ENCODE measurements at regions not wholly inside any gene's neighbourhood (a gene's known extent, or its start where the extent isn't known, plus 50 kb on each side); places are given as distances from the start of the nearest gene placed in this dataset.

DNA sequence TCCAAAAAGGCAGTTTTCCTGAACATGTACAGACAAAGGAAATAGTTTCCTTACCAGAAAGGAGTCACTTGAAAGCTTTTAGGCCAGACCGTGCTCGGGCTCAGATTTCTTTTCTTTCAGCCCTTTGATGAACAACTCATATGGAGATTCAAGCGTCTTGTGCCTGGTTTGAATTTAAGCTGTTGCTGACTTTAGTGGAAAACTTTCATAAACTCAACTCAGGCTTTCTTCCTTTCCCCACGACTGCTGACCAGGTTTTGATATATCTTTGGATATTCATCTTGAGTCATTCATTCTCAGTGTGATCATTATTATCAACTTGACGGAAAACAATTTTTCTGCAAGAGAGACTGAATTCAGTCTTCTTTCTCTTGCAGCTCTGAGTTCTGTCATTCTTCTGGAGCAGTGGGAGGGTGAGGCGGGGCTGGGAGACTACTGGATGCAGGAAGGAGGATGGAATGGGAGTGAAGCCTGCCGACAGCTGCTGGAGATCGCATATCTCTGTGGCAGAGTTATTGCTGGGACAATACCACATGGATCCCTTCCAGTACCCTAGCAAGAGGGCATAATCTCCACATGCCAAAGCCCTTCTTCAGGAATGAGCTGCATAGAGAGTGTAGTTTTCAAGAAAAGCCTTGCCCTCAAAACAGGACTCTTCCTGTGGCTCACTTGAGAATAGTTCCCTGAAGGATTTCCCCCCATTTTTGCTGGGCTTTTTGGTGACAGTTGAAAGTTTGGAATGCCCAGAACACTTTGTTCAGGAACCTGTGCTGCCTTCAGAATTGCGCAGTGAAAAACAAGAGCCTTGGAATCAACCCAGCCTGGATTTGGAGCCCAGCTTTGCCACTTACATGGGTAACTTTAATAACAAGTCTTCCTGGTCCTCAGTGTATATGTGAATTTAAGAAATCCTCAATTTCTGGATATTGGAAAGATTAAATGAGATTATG lies 364.4 kb downstream of the ZNF521 start:
- peaks cover 57% of the 10 kb centered on the region for H3K4me1 Mint-ChIP-seq
- peaks cover 5% of the 10 kb centered on the region for H3K9me3 Mint-ChIP-seq
- CTCF ChIA-PET, result interaction anchor here (0.6 to 0.8 kb wide), 2 partner anchors 12 to 365 kb away, joined by 3 to 4 read pairs; no protein-coding TSS in a partner anchor
- peak overlapping the region; percentile 11; the same call in 1 of the 2 replicates for H3K4me3 Mint-ChIP-seq
- H3K27me3 Mint-ChIP-seq (ENCODE audit: low read depth), result peaks cover 4% of the 10 kb centered on the region; the same call in 1 of the 2 replicates
- H3K36me3 Mint-ChIP-seq, result no peaks in the 10 kb centered on the region; the same call in 1 of the 2 replicates
- DNase-seq (ENCODE audit: low spot score) (peak; percentile 21), ATAC-seq (peak; percentile 58)
- 0 out of 2 replicates have a peak overlapping the region, but pooled peaks have one; percentile 76 for H3K27ac Mint-ChIP-seq
- TF ChIP-seq, protein P1, sequence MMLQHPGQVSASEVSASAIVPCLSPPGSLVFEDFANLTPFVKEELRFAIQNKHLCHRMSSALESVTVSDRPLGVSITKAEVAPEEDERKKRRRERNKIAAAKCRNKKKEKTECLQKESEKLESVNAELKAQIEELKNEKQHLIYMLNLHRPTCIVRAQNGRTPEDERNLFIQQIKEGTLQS (CRISPR knock-in tag; conservative IDR thresholded peaks at IDR 0.05), result no peak
- TF ChIP-seq ZNF423 (CRISPR knock-in tag; IDR thresholded peaks at IDR 0.05) (no peak), MXD4 (CRISPR knock-in tag; IDR thresholded peaks at IDR 0.05; ENCODE audit: borderline replicate concordance) (no peak), PRDM15 (CRISPR knock-in tag; IDR thresholded peaks at IDR 0.05) (no peak), ZNF232 (CRISPR knock-in tag; IDR thresholded peaks at IDR 0.05) (no peak), GRHL2 (CRISPR knock-in tag; IDR thresholded peaks at IDR 0.05; ENCODE audit: insufficient replicate concordance, severe bottlenecking) (no peak), MYBL2 (CRISPR knock-in tag; IDR thresholded peaks at IDR 0.05) (no peak), NFATC4 (CRISPR knock-in tag; IDR thresholded peaks at IDR 0.05) (no peak), JUN (CRISPR knock-in tag; IDR thresholded peaks at IDR 0.05) (no peak), NR1H2 (CRISPR knock-in tag; IDR thresholded peaks at IDR 0.05) (no peak), EMX1 (CRISPR knock-in tag; IDR thresholded peaks at IDR 0.05) (no peak), NR2C2 (CRISPR knock-in tag; IDR thresholded peaks at IDR 0.05) (no peak), SMAD4 (CRISPR knock-in tag; IDR thresholded peaks at IDR 0.05) (no peak), USF1 (CRISPR knock-in tag; IDR thresholded peaks at IDR 0.05) (no peak), FOXJ3 (CRISPR knock-in tag; IDR thresholded peaks at IDR 0.05; ENCODE audit: borderline replicate concordance) (no peak), TCF7 (CRISPR knock-in tag; IDR thresholded peaks at IDR 0.05; ENCODE audit: low read depth) (no peak), FOXK1 (CRISPR knock-in tag; IDR thresholded peaks at IDR 0.05) (no peak)
- TF ChIP-seq, protein P2, sequence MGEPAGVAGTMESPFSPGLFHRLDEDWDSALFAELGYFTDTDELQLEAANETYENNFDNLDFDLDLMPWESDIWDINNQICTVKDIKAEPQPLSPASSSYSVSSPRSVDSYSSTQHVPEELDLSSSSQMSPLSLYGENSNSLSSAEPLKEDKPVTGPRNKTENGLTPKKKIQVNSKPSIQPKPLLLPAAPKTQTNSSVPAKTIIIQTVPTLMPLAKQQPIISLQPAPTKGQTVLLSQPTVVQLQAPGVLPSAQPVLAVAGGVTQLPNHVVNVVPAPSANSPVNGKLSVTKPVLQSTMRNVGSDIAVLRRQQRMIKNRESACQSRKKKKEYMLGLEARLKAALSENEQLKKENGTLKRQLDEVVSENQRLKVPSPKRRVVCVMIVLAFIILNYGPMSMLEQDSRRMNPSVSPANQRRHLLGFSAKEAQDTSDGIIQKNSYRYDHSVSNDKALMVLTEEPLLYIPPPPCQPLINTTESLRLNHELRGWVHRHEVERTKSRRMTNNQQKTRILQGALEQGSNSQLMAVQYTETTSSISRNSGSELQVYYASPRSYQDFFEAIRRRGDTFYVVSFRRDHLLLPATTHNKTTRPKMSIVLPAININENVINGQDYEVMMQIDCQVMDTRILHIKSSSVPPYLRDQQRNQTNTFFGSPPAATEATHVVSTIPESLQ (CRISPR knock-in tag; IDR thresholded peaks at IDR 0.05), result no peak
- TF ChIP-seq, protein P3, sequence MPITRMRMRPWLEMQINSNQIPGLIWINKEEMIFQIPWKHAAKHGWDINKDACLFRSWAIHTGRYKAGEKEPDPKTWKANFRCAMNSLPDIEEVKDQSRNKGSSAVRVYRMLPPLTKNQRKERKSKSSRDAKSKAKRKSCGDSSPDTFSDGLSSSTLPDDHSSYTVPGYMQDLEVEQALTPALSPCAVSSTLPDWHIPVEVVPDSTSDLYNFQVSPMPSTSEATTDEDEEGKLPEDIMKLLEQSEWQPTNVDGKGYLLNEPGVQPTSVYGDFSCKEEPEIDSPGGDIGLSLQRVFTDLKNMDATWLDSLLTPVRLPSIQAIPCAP (CRISPR knock-in tag; IDR thresholded peaks at IDR 0.05), result no peak
- POLR2A ChIA-PET, result interaction anchor here (1.8 kb wide), 1 partner anchor 23 kb away, joined by 5 read pairs; no protein-coding TSS in a partner anchor

All from WTC11 (cell line).